GM12878 (cell line): ENCODE measurements at regions not wholly inside any gene's neighbourhood (a gene's known extent, or its start where the extent isn't known, plus 50 kb on each side); places are given as distances from the start of the nearest gene placed in this dataset.

ENCODE experiments used
- ATAC-seq: fragments of 200-7000 bp; cut with Tn5 transposase; 3 replicates; pipeline ENCODE4 v1.9.1; 2020; ENCODE audit warnings: mild to moderate bottlenecking, moderate library complexity
- BruUV-seq: library from RNA; stranded (reverse); fragments of 400-500 nt; replicated peaks from 2 replicates; lab custom pipeline; 2021; lab: Mats Ljungman, UMichigan
- CTCF ChIA-PET: fragments of 300-600 bp; sonication (Branson Sonifier 250); formaldehyde crosslinking; extraction: SDS; loops from one replicate; lab custom pipeline; 2021; ENCODE audit warnings: inconsistent platforms; lab: Yijun Ruan, JAX
- POLR2A ChIA-PET: fragments of 350-600 bp; formaldehyde crosslinking; extraction: SDS; loops from one replicate; lab custom pipeline; 2021; ENCODE audit warnings: inconsistent platforms; lab: Charles Lee
- RAD21 ChIA-PET: fragments of 300-600 bp; sonication (Branson Sonifier 250); formaldehyde crosslinking; loops from one replicate; lab custom pipeline; 2023; ENCODE audit warnings: antibody characterized with exemption; ENCODE audit not compliant: unreplicated experiment; lab: Charles Lee
- SMC1A ChIA-PET: fragments of 300-600 bp; sonication (Branson Sonifier 250); formaldehyde crosslinking; loops from one replicate; lab custom pipeline; 2023; ENCODE audit not compliant: unreplicated experiment, uncharacterized antibody; lab: Charles Lee
- DNase-seq: peaks from one replicate; pipeline ENCODE4 v3.0.0-alpha.2; 2011; ENCODE audit warnings: low read depth, low spot score
- FAIRE-seq: peaks from 3 replicates; lab custom pipeline; 2011; peaks lifted over from hg19 to GRCh38; lab: Jason Lieb, UNC
- H2AFZ ChIP-seq: 2 replicates; pipeline ENCODE4 v1.6.0; 2011; ENCODE audit warnings: low read depth, low read length, control low read depth; ENCODE audit not compliant: control insufficient read depth
- H3K27ac ChIP-seq: 2 replicates; pipeline ENCODE4 v1.5.1; 2011; ENCODE audit warnings: control low read depth; ENCODE audit not compliant: control insufficient read depth, insufficient read depth
- H3K27me3 ChIP-seq, 2 experiments: replicated peaks in 1 of 2; 2 replicates each; pipeline versions ENCODE4 v1.6.0 to v1.6.1; 2011; ENCODE audit warnings: low read length in 1 of 2; ENCODE audit not compliant: control insufficient read depth in 2 of 2, insufficient read depth in 2 of 2
- H3K36me3 ChIP-seq, 2 experiments: 2 replicates each; pipeline ENCODE4 v1.5.1; 2011; ENCODE audit warnings: low read length in 1 of 2; ENCODE audit not compliant: control insufficient read depth in 2 of 2, insufficient read depth in 2 of 2
- H3K4me1 ChIP-seq: 2 replicates; pipeline ENCODE4 v1.6.1; 2011; ENCODE audit warnings: mild to moderate bottlenecking, low read length, moderate library complexity, mixed read lengths; ENCODE audit not compliant: control insufficient read depth, insufficient read depth
- H3K4me2 ChIP-seq: 2 replicates; pipeline ENCODE4 v1.6.0; 2011; ENCODE audit warnings: control low read depth; ENCODE audit not compliant: control insufficient read depth, insufficient read depth
- H3K4me3 ChIP-seq: fragments of 200-600 bp; sonication (generic); 2 replicates; pipeline ENCODE4 v1.5.1; 2016
- H3K79me2 ChIP-seq: 2 replicates; pipeline ENCODE4 v1.6.0; 2011; ENCODE audit warnings: low read length; ENCODE audit not compliant: control insufficient read depth, insufficient read depth
- H3K9ac ChIP-seq: 2 replicates; pipeline ENCODE4 v1.8.0; 2011; ENCODE audit warnings: low read length, control low read depth, mixed read lengths; ENCODE audit not compliant: control insufficient read depth, insufficient read depth
- H3K9me3 ChIP-seq: replicated peaks from 3 replicates; pipeline ENCODE4 v1.5.1; 2011; ENCODE audit warnings: mild to moderate bottlenecking, low read length; ENCODE audit not compliant: control insufficient read depth, insufficient read depth
- H4K20me1 ChIP-seq: 2 replicates; pipeline ENCODE4 v1.6.0; 2011; ENCODE audit not compliant: control insufficient read depth, insufficient read depth
- BCL11A ChIP-seq: IDR thresholded peaks from 2 replicates; pipeline ENCODE4 v1.6.1; 2011; ENCODE audit warnings: low read depth, low read length
- CUX1 ChIP-seq: IDR thresholded peaks from 2 replicates; pipeline ENCODE4 v1.6.1; 2012; ENCODE audit warnings: improper control_type of control experiment, low read depth, low read length; ENCODE audit not compliant: insufficient replicate concordance
- HSF1 ChIP-seq: fragments of 150-350 bp; IDR thresholded peaks from 2 replicates; pipeline ENCODE4 v1.6.1; 2014; ENCODE audit warnings: mild to moderate bottlenecking, low read depth, low read length
- LARP7 ChIP-seq: fragments of 450-650 bp; IDR thresholded peaks from 2 replicates; pipeline ENCODE4 v1.6.1; 2017; ENCODE audit warnings: mild to moderate bottlenecking
- MYC ChIP-seq: IDR thresholded peaks from 2 replicates; pipeline ENCODE4 v1.6.1; 2011; ENCODE audit warnings: mild to moderate bottlenecking, low read length, moderate library complexity, inconsistent platforms; ENCODE audit not compliant: insufficient read depth, insufficient replicate concordance, insufficient read length, severe bottlenecking
- NR2C1 ChIP-seq: fragments of 450-650 bp; IDR thresholded peaks from 2 replicates; pipeline ENCODE4 v1.6.1; 2017; ENCODE audit warnings: antibody characterized with exemption, mild to moderate bottlenecking, moderate library complexity
- PKNOX1 ChIP-seq: fragments of 450-650 bp; IDR thresholded peaks from 2 replicates; pipeline ENCODE4 v1.6.1; 2016; ENCODE audit warnings: mild to moderate bottlenecking
- RELA ChIP-seq: fragments of 450-650 bp; IDR thresholded peaks from 2 replicates; pipeline ENCODE4 v1.8.0; 2014; ENCODE audit warnings: borderline replicate concordance; ENCODE audit not compliant: partially characterized antibody
- ZBTB33 ChIP-seq: fragments of 450-650 bp; IDR thresholded peaks from 2 replicates; pipeline ENCODE4 v1.6.1; 2017; ENCODE audit warnings: mild to moderate bottlenecking
- ZNF207 ChIP-seq: fragments of 450-650 bp; IDR thresholded peaks from 2 replicates; pipeline ENCODE4 v1.6.1; 2014; ENCODE audit warnings: antibody characterized with exemption, mild to moderate bottlenecking, borderline replicate concordance
- WGBS: methylation state at CpG from one replicate; pipeline ENCODE4 v1.1.6; 2016; ENCODE audit warnings: low lambda C conversion rate; ENCODE audit not compliant: insufficient replicate concordance, insufficient coverage; ENCODE audit errors: missing lambda C conversion rate; 5-methylcytosine and 5-hydroxymethylcytosine counted together
- in situ Hi-C: fragments of 300-500 bp; cut with MboI; formaldehyde crosslinking; loops from 9 replicates; pipeline ENCODE4 v1.14.3; 2018; ENCODE audit warnings: mixed read lengths
- intact Hi-C: fragments of 100-400 bp; cut with micrococcal nuclease; formaldehyde crosslinking; loops from one replicate; pipeline ENCODE4 v1.14.2; 2022; ENCODE audit not compliant: unreplicated experiment
- TF ChIP-seq, protein P1 (sequence below): fragments of 450-650 bp; IDR thresholded peaks from 2 replicates; pipeline ENCODE4 v1.6.1; 2017; ENCODE audit warnings: low read depth, mild to moderate bottlenecking, moderate library complexity

GRCh38 chr1:81573458-81573857, 227.3 kb upstream of the ADGRL2 start:
- SMC1A ChIA-PET = interaction anchor here (0.7 to 4.7 kb wide), 9 partner anchors 9 to 199 kb away, joined by 3 to 28 read pairs (median 7); no protein-coding TSS in a partner anchor
- no peak for TF ChIP-seq ZNF207
- TF ChIP-seq, protein P1, sequence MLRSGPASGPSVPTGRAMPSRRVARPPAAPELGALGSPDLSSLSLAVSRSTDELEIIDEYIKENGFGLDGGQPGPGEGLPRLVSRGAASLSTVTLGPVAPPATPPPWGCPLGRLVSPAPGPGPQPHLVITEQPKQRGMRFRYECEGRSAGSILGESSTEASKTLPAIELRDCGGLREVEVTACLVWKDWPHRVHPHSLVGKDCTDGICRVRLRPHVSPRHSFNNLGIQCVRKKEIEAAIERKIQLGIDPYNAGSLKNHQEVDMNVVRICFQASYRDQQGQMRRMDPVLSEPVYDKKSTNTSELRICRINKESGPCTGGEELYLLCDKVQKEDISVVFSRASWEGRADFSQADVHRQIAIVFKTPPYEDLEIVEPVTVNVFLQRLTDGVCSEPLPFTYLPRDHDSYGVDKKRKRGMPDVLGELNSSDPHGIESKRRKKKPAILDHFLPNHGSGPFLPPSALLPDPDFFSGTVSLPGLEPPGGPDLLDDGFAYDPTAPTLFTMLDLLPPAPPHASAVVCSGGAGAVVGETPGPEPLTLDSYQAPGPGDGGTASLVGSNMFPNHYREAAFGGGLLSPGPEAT = no peak
- no peak for TF ChIP-seq HSF1
- TF ChIP-seq CUX1 = no peak
- no peak for TF ChIP-seq LARP7
- no peak for TF ChIP-seq NR2C1
- no peak for TF ChIP-seq RELA
- no peak for TF ChIP-seq MYC
- TF ChIP-seq PKNOX1 = no peak
- TF ChIP-seq BCL11A = no peak
- no peak for TF ChIP-seq ZBTB33
- FAIRE-seq (no peak), ATAC-seq (no peak; the same call in 2 of the 3 replicates), DNase-seq (no peak)
- Histone ChIP-seq H3K36me3 (no peaks in the 10 kb centered on the region), H3K9ac (no peak overlapping the region), H4K20me1 (no peaks in the 10 kb centered on the region), H3K9me3 (no peaks in the 10 kb centered on the region), H2AFZ (no peak overlapping the region), H3K79me2 (no peaks in the 10 kb centered on the region), H3K4me2 (no peak overlapping the region), H3K27ac (no peak overlapping the region), H3K4me3 (no peak overlapping the region), H3K27me3 (no peaks in the 10 kb centered on the region), H3K4me1 (no peaks in the 10 kb centered on the region)
- intact Hi-C loops = no loop called here
- POLR2A ChIA-PET = interaction anchor here (0.9 to 1.6 kb wide), 3 partner anchors 8 to 25 kb away, joined by 3 to 5 read pairs (median 4); no protein-coding TSS in a partner anchor
- in situ Hi-C loops = no loop called here
- CTCF ChIA-PET = interaction anchor here (1.2 to 2.4 kb wide), 3 partner anchors 10 to 24 kb away, joined by 3 to 14 read pairs (median 6); no protein-coding TSS in a partner anchor
- RAD21 ChIA-PET = interaction anchor here (1.1 to 2.3 kb wide), 2 partner anchors 27 to 187 kb away, joined by 3 to 10 read pairs; no protein-coding TSS in a partner anchor
- no TSS peak for BruUV-seq
- 14% methylated on average over 2 of the region's 2 CpGs for WGBS
